ENCODE measurements at regions not wholly inside any gene's neighbourhood (a gene's known extent, or its start where the extent isn't known, plus 50 kb on each side); places are given as distances from the start of the nearest gene placed in this dataset.
"Not testable (repeated sequence)": the region's sequence is repeated elsewhere in the genome, so short reads cannot be mapped to it uniquely, and the experiment has no call there.

GRCh38 chr3:146359841-146360240, 108.9 kb upstream of the PLSCR4 start:
- Histone ChIP-seq H3K4me3 (ENCODE audit: low read depth, low read length, poor library complexity, severe bottlenecking) (no peak overlapping the region), H3K4me2 (ENCODE audit: low read length) (no peak overlapping the region), H3K9me2 (ENCODE audit: low read depth, low read length) (no peaks in the 10 kb centered on the region), H3K36me3 (ENCODE audit: insufficient read depth, low read length) (no peaks in the 10 kb centered on the region), H3F3A (ENCODE audit: insufficient read depth, low read length) (no peaks in the 10 kb centered on the region), H3K4me1 (ENCODE audit: insufficient read depth, low read length, severe bottlenecking) (no peaks in the 10 kb centered on the region), H3K9me3 (ENCODE audit: low read length) (no peaks in the 10 kb centered on the region), H2AFZ (ENCODE audit: low read length) (no peak overlapping the region), H3K27me3 (ENCODE audit: insufficient read depth, low read length) (no peaks in the 10 kb centered on the region), H3K27ac (ENCODE audit: low read depth, low read length, poor library complexity, severe bottlenecking) (no peak overlapping the region), H3K9ac (ENCODE audit: low read length) (no peak overlapping the region), H4K20me1 (ENCODE audit: insufficient read depth, low read length) (no peaks in the 10 kb centered on the region), H3K79me2 (ENCODE audit: insufficient read depth, low read length) (no peaks in the 10 kb centered on the region)
- no peak for TF ChIP-seq EZH2 (IDR thresholded peaks at IDR 0.05; ENCODE audit: borderline replicate concordance, low read length)
- TF ChIP-seq CTCF (IDR thresholded peaks at IDR 0.05; ENCODE audit: low read length): no peak

- H3F3A ChIP-seq (ENCODE audit: insufficient read depth, low read length); H3K27ac ChIP-seq (ENCODE audit: low read depth, low read length, poor library complexity, severe bottlenecking); H3K9me2 ChIP-seq (ENCODE audit: low read depth, low read length); H3K4me3 ChIP-seq (ENCODE audit: low read depth, low read length, poor library complexity, severe bottlenecking); H3K27me3 ChIP-seq (ENCODE audit: insufficient read depth, low read length); H3K9ac ChIP-seq (ENCODE audit: low read length); H3K4me2 ChIP-seq (ENCODE audit: low read length); H3K9me3 ChIP-seq (ENCODE audit: low read length); H3K4me1 ChIP-seq (ENCODE audit: insufficient read depth, low read length, severe bottlenecking); H3K79me2 ChIP-seq (ENCODE audit: insufficient read depth, low read length); H2AFZ ChIP-seq (ENCODE audit: low read length); H4K20me1 ChIP-seq (ENCODE audit: insufficient read depth, low read length); H3K36me3 ChIP-seq (ENCODE audit: insufficient read depth, low read length): not testable (repeated sequence)
These were observed 103.5 kb upstream of the PLSCR4 start for GRCh38 chr3:146354421-146354820.

GRCh38 chr3:146350852-146351251, 99.9 kb upstream of the PLSCR4 start:
- Histone ChIP-seq H3K36me3 (ENCODE audit: insufficient read depth, low read length) (no peaks in the 10 kb centered on the region), H3K79me2 (ENCODE audit: insufficient read depth, low read length) (no peaks in the 10 kb centered on the region), H3K4me3 (ENCODE audit: low read depth, low read length, poor library complexity, severe bottlenecking) (no peak overlapping the region), H3K9me3 (ENCODE audit: low read length) (no peaks in the 10 kb centered on the region), H3K9ac (ENCODE audit: low read length) (no peak overlapping the region), H3K9me2 (ENCODE audit: low read depth, low read length) (no peaks in the 10 kb centered on the region), H2AFZ (ENCODE audit: low read length) (no peak overlapping the region), H3K27ac (ENCODE audit: low read depth, low read length, poor library complexity, severe bottlenecking) (no peak overlapping the region), H3F3A (ENCODE audit: insufficient read depth, low read length) (no peaks in the 10 kb centered on the region), H3K27me3 (ENCODE audit: insufficient read depth, low read length) (no peaks in the 10 kb centered on the region), H4K20me1 (ENCODE audit: insufficient read depth, low read length) (no peaks in the 10 kb centered on the region), H3K4me1 (ENCODE audit: insufficient read depth, low read length, severe bottlenecking) (no peaks in the 10 kb centered on the region), H3K4me2 (ENCODE audit: low read length) (no peak overlapping the region)
- TF ChIP-seq EZH2 (IDR thresholded peaks at IDR 0.05; ENCODE audit: borderline replicate concordance, low read length) (no peak), CTCF (IDR thresholded peaks at IDR 0.05; ENCODE audit: low read length) (no peak)

GRCh38 chr3:146345900-146346299, 95.0 kb upstream of the PLSCR4 start:
- Histone ChIP-seq H3K27me3 (ENCODE audit: insufficient read depth, low read length) (no peaks in the 10 kb centered on the region), H3K9me2 (ENCODE audit: low read depth, low read length) (no peaks in the 10 kb centered on the region), H4K20me1 (ENCODE audit: insufficient read depth, low read length) (no peaks in the 10 kb centered on the region), H3K27ac (ENCODE audit: low read depth, low read length, poor library complexity, severe bottlenecking) (no peak overlapping the region), H3K4me2 (ENCODE audit: low read length) (no peak overlapping the region), H3K4me1 (ENCODE audit: insufficient read depth, low read length, severe bottlenecking) (no peaks in the 10 kb centered on the region), H3K36me3 (ENCODE audit: insufficient read depth, low read length) (no peaks in the 10 kb centered on the region), H3K9me3 (ENCODE audit: low read length) (no peaks in the 10 kb centered on the region), H3K79me2 (ENCODE audit: insufficient read depth, low read length) (no peaks in the 10 kb centered on the region), H2AFZ (ENCODE audit: low read length) (no peak overlapping the region), H3K4me3 (ENCODE audit: low read depth, low read length, poor library complexity, severe bottlenecking) (no peak overlapping the region), H3K9ac (ENCODE audit: low read length) (no peak overlapping the region), H3F3A (ENCODE audit: insufficient read depth, low read length) (no peaks in the 10 kb centered on the region)
- TF ChIP-seq EZH2 (IDR thresholded peaks at IDR 0.05; ENCODE audit: borderline replicate concordance, low read length): no peak
- no peak for TF ChIP-seq CTCF (IDR thresholded peaks at IDR 0.05; ENCODE audit: low read length)
